A673 (cell line): ENCODE measurements at regions not wholly inside any gene's neighbourhood (a gene's known extent, or its start where the extent isn't known, plus 50 kb on each side); places are given as distances from the start of the nearest gene placed in this dataset.
A peak's percentile ranks its signal among the peaks of the same experiment; 100 is the strongest.

Source experiments
- BruUV-seq: library from RNA; stranded (reverse); fragments of 400-500 nt; replicated peaks from 2 replicates; lab custom pipeline; 2021; lab: Mats Ljungman, UMichigan
- CTCF ChIA-PET: fragments of 300-600 bp; sonication (Branson Sonifier 250); formaldehyde crosslinking; loops from one replicate; lab custom pipeline; 2022; ENCODE audit warnings: antibody characterized with exemption; lab: Charles Lee
- POLR2A ChIA-PET: fragments of 300-600 bp; sonication (Branson Sonifier 250); formaldehyde crosslinking; loops from one replicate; lab custom pipeline; 2022; ENCODE audit warnings: antibody characterized with exemption; ENCODE audit not compliant: low non-redundant PET; lab: Charles Lee
- DNase-seq: peaks from one replicate; pipeline ENCODE4 v3.0.0-alpha.2; 2015; ENCODE audit warnings: low spot score
- H3K27ac ChIP-seq: fragments of 200-600 bp; sonication (generic); 2 replicates; pipeline ENCODE4 v1.5.1; 2016; ENCODE audit warnings: mixed run types, low read depth, mild to moderate bottlenecking, mixed read lengths, antibody characterized with exemption, low read length; ENCODE audit not compliant: poor library complexity, severe bottlenecking
- H3K27me3 ChIP-seq: fragments of 200-600 bp; sonication (generic); replicated peaks from 2 replicates; pipeline ENCODE4 v1.6.1; 2017; ENCODE audit warnings: mixed run types, low read depth, mild to moderate bottlenecking, mixed read lengths, antibody characterized with exemption, low read length; ENCODE audit not compliant: insufficient read depth, poor library complexity
- H3K36me3 ChIP-seq: fragments of 200-600 bp; sonication (generic); 2 replicates; pipeline ENCODE4 v1.6.1; 2016; ENCODE audit warnings: mixed run types, mild to moderate bottlenecking, mixed read lengths, antibody characterized with exemption, low read length; ENCODE audit not compliant: insufficient read depth, poor library complexity, severe bottlenecking
- H3K4me1 ChIP-seq: fragments of 200-600 bp; sonication (generic); 2 replicates; pipeline ENCODE4 v1.6.1; 2017; ENCODE audit warnings: mixed run types, mild to moderate bottlenecking, mixed read lengths, antibody characterized with exemption, low read length; ENCODE audit not compliant: insufficient read depth, poor library complexity, severe bottlenecking
- H3K4me3 ChIP-seq: fragments of 200-600 bp; sonication (generic); 2 replicates; pipeline ENCODE4 v1.5.1; 2016; ENCODE audit warnings: low read depth, mixed run types, mild to moderate bottlenecking, mixed read lengths, low read length; ENCODE audit not compliant: poor library complexity, severe bottlenecking
- H3K9me3 ChIP-seq: fragments of 200-600 bp; sonication (generic); 2 replicates; pipeline ENCODE4 v1.6.1; 2016; ENCODE audit warnings: mixed run types, low read depth, mild to moderate bottlenecking, mixed read lengths, antibody characterized with exemption, low read length; ENCODE audit not compliant: poor library complexity, severe bottlenecking
- CTCF ChIP-seq: fragments of 300-800, 200-600 bp; sonication (generic); conservative IDR thresholded peaks from 2 replicates; pipeline ENCODE4 v1.5.1; 2017; ENCODE audit warnings: low read depth, mild to moderate bottlenecking, antibody characterized with exemption, low read length, moderate library complexity, mixed read lengths
- EZH2 ChIP-seq: fragments of 200-600 bp; sonication (generic); IDR thresholded peaks from 2 replicates; pipeline ENCODE4 v1.6.1; 2017; ENCODE audit warnings: borderline replicate concordance, low read depth, mild to moderate bottlenecking, mixed read lengths, antibody characterized with exemption, low read length; ENCODE audit not compliant: poor library complexity, severe bottlenecking
- intact Hi-C: fragments of 100-400 bp; cut with micrococcal nuclease; formaldehyde crosslinking; loops from one replicate; pipeline ENCODE4 v1.10.0; 2022; ENCODE audit not compliant: unreplicated experiment

DNA sequence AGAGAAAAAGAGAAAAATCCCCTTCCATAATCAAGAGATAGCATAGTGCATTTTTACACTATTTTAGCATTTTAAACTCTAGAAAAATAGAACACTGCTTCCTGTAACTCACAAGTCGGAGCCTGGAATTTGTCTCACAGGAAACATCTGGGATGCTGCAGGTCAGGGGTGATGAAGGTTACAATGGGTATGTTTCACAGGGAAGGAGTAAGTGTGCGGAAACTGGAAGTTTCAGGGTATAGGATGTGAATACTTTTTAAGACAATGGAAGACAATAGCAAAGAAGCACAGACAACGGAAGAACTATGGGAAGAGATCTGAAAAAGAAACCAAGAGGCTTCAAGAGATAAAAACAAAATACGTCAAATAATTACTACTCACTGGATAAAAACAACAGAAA is 361.0 kb upstream of the MARCKS start:
- ChIA-PET POLR2A (no interaction called here), CTCF (no interaction called here)
- DNase-seq, result peak; percentile 79
- Histone ChIP-seq H3K27ac (peak overlapping the region; percentile 59), H3K4me1 (peaks cover 23% of the 10 kb centered on the region), H3K27me3 (no peaks in the 10 kb centered on the region), H3K36me3 (no peaks in the 10 kb centered on the region), H3K4me3 (peak overlapping the region; percentile 6), H3K9me3 (no peaks in the 10 kb centered on the region)
- TSS peak; percentile 69 for BruUV-seq
- intact Hi-C loops, result loop anchor here (10.0 kb wide), 1 partner anchor 711 kb away; no protein-coding TSS in a partner anchor
- TF ChIP-seq EZH2 (no peak), CTCF (no peak)

DNA sequence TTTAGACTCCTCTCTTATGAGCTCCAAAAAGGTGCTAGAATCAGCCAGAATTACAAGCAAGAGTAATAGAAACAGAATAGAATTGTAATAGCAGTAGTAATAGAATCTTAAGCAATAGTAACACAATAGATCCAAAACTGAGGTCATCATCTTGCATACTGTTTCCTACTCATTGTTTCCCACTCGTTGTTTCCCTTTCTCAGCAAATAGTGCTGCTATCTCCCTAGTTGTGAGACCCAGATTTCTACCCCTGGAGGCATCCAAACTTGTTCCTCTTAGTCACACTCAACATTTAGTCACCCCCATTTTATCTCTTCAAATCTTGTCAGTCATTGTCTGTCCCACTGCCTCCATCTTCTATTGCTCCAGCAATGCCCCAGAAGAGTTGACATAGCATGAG is 356.9 kb upstream of the MARCKS start:
- Histone ChIP-seq H3K36me3 (no peaks in the 10 kb centered on the region), H3K4me3 (no peak overlapping the region), H3K4me1 (peaks cover 16% of the 10 kb centered on the region), H3K27me3 (no peaks in the 10 kb centered on the region), H3K27ac (no peak overlapping the region), H3K9me3 (no peaks in the 10 kb centered on the region)
- POLR2A ChIA-PET, result no interaction called here
- DNase-seq, result no peak
- CTCF ChIA-PET, result no interaction called here
- intact Hi-C loops, result no loop called here
- no TSS peak for BruUV-seq
- TF ChIP-seq EZH2 (no peak), CTCF (no peak)

DNA sequence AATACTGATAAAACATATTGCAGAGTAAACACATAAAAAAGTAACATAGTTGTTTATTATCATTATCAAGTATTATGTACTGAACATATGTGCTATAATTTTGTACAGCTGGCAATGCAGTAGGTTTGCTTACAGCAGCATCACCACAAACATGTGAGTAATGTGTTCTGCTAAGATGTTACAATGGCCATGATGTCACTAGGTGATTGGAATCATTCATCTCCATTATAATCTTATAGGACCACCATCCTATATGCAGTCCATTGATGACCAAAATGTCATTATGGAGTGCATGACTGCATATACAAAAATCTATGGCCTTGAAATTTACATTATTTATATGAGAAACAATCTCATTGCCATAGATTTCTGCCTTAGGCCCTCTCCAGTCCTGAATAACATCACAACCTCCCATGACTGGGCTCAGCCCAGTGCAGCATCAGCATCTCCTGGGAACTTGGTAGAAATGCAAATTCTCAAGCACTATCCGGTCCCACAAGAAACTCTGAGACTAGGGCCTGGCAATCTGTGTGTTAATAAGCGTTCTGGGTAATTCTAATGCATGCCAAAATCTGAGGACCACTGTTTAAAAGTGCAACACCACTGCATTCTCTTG is 352.0 kb upstream of the MARCKS start:
- no peak overlapping the region for H3K4me3 ChIP-seq
- H3K27ac ChIP-seq, result no peak overlapping the region
- no peaks in the 10 kb centered on the region for H3K36me3 ChIP-seq
- DNase-seq, result no peak
- H3K27me3 ChIP-seq, result no peaks in the 10 kb centered on the region
- ChIA-PET CTCF (no interaction called here), POLR2A (no interaction called here)
- H3K9me3 ChIP-seq, result no peaks in the 10 kb centered on the region
- intact Hi-C loops, result no loop called here
- no peak for TF ChIP-seq EZH2
- no peak for TF ChIP-seq CTCF
- H3K4me1 ChIP-seq, result no peaks in the 10 kb centered on the region
- BruUV-seq, result no TSS peak
